ENCODE measurements at regions not wholly inside any gene's neighbourhood (a gene's known extent, or its start where the extent isn't known, plus 50 kb on each side); places are given as distances from the start of the nearest gene placed in this dataset.

GRCh38 chr12:92503029-92503931 lies 199.5 kb upstream of the PLEKHG7 start:
- peaks cover 40% of the 10 kb centered on the region for H3K4me1 ChIP-seq
- no peaks in the 10 kb centered on the region for H3K9me3 ChIP-seq
- no peak overlapping the region for H3K4me3 ChIP-seq
- H3K4me2 ChIP-seq = peak overlapping the region; percentile 59
- TF ChIP-seq EHF (CRISPR knock-in tag; IDR thresholded peaks at IDR 0.05) = no peak
- TF ChIP-seq CEBPB (IDR thresholded peaks at IDR 0.05) = peak in 1 of 2 experiments; percentile 57; a peak in 2 of 4 replicates
- DNase-seq (ENCODE audit: low read depth in 1 of 2, low spot score in 1 of 2) (no peak), FAIRE-seq (no peak), ATAC-seq (peak in 1 of 2 experiments; percentile 53; a peak in 3 of 6 replicates)
- peak overlapping the region; percentile 36 to 65; a peak in 5 of 6 replicates for H3K27ac ChIP-seq
- WGBS (ENCODE audit: missing lambda C conversion rate) = 58% methylated on average over 12 of the region's 12 CpGs
- ChIA-PET POLR2A (interaction anchor here (1.3 kb wide), 1 partner anchor 357 kb away, joined by 5 read pairs; the partner anchor contains the start of gene BTG1), CTCF (interaction anchor here (0.6 to 4.3 kb wide), 9 partner anchors 9 to 334 kb away, joined by 3 to 15 read pairs (median 3); no protein-coding TSS in a partner anchor)

DNA sequence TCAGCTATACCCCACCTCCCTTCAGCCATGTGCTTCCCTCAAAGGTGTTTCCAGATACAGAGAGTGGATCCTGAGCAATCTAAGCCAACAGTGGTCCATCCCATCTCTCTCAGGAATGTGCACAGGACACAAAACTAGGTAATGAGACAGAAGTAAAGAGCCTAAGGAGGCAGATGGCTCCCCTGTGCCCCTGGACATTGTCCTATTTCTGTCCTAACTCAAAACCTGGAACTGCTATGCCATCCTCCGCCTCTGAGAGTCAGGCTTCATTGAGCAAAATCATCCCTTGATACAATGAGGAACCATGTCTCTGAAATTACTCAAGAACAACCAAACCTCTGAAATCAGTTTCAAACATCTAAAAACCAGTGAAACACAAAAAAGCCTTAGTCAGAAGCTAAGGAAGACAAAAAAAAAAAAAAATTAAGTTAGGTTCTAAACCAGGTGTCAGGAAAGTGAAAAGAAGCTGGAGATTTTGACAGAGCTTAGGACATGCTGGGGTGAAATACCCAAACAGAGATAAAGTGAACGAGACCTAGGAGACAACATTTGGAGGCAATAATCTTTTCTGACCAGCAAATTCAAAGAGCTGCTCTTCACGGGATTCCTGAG lies 200.3 kb upstream of the PLEKHG7 start:
- 84% methylated on average over 3 of the region's 3 CpGs for whole genome bisulfite sequencing (ENCODE audit: missing lambda C conversion rate)
- Histone ChIP-seq H3K4me1 (peaks cover 40% of the 10 kb centered on the region), H3K27ac (peak overlapping the region in 1 of 2 experiments; percentile 65; a peak in 3 of 6 replicates), H3K4me2 (no peak overlapping the region), H3K4me3 (no peak overlapping the region), H3K9me3 (no peaks in the 10 kb centered on the region)
- ChIA-PET POLR2A (no interaction called here), CTCF (interaction anchor here (0.6 to 4.3 kb wide), 7 partner anchors 8 to 49 kb away, joined by 3 to 15 read pairs (median 3); no protein-coding TSS in a partner anchor)
- TF ChIP-seq ZNF302 (CRISPR knock-in tag; IDR thresholded peaks at IDR 0.05) (no peak), TFCP2L1 (CRISPR knock-in tag; IDR thresholded peaks at IDR 0.05) (no peak), HEYL (CRISPR knock-in tag; IDR thresholded peaks at IDR 0.05) (no peak), RAD21 (conservative IDR thresholded peaks at IDR 0.05 in 1 of 2, IDR thresholded peaks at IDR 0.05 in 1 of 2) (0 out of 5 replicates have a peak, but pooled peaks of 1 of the 2 experiments have one; percentile 22), PHF8 (IDR thresholded peaks at IDR 0.05; ENCODE audit: borderline replicate concordance, low read depth) (no peak), EHMT2 (IDR thresholded peaks at IDR 0.05; ENCODE audit: low read depth) (no peak)
- DNase-seq (ENCODE audit: low read depth in 1 of 2, low spot score in 1 of 2) (peak in 1 of 2 experiments; percentile 35), ATAC-seq (peak; percentile 73 to 77; a peak in 5 of 6 replicates), FAIRE-seq (no peak)

- no peaks in the 10 kb centered on the region for H3K4me1 ChIP-seq
- H3K27ac ChIP-seq = no peak overlapping the region
- ChIA-PET CTCF (no interaction called here), POLR2A (no interaction called here)
- DNase-seq (ENCODE audit: low read depth in 1 of 2, low spot score in 1 of 2) (no peak), FAIRE-seq (no peak), ATAC-seq (no peak)
- 23% methylated on average over 1 of the region's 1 CpG for WGBS (ENCODE audit: missing lambda C conversion rate)
- no peak overlapping the region for H3K4me3 ChIP-seq
- TF ChIP-seq, protein P1, sequence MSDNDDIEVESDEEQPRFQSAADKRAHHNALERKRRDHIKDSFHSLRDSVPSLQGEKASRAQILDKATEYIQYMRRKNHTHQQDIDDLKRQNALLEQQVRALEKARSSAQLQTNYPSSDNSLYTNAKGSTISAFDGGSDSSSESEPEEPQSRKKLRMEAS (IDR thresholded peaks at IDR 0.05) = no peak
- TF ChIP-seq MYC (IDR thresholded peaks at IDR 0.05; ENCODE audit: borderline replicate concordance, low read length) = no peak
- TF ChIP-seq ESRRA (IDR thresholded peaks at IDR 0.05; ENCODE audit: borderline replicate concordance, low read length) = no peak
- no peak for TF ChIP-seq NFE2L2 (conservative IDR thresholded peaks at IDR 0.05; ENCODE audit: low read length)
- TF ChIP-seq POLR2A (IDR thresholded peaks at IDR 0.05; ENCODE audit: low read length) = no peak
- TF ChIP-seq CBX2 (IDR thresholded peaks at IDR 0.05; ENCODE audit: borderline replicate concordance, low read depth) = no peak
- no peaks in the 10 kb centered on the region; the same call in 2 of the 3 replicates for H3K9me3 ChIP-seq
- no peak overlapping the region for H3K4me2 ChIP-seq
Measured at GRCh38 chr12:92496790-92497189, 206.0 kb upstream of the PLEKHG7 start.

DNA sequence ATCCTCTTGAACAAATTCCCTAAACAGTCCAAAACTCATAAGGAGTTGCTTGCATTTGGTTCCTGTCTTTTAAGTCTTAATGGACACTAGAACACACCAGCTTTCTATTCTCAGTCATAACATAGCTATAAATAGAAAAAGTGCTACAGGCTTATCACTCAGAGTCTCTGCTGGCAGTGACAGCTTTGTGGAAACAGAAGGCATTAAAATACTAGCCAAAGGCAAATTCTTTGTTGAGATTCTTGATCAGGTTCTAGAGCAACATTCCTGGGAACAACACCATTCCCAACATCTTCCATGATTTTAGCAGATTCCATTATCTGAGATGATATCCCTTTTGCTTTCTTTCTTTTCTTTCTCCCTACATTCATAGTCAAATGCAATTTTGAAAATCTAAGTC lies 207.7 kb upstream of the PLEKHG7 start:
- DNase-seq (ENCODE audit: low read depth in 1 of 2, low spot score in 1 of 2) (no peak), ATAC-seq (no peak), FAIRE-seq (no peak)
- Histone ChIP-seq H3K27ac (no peak overlapping the region), H3K4me3 (no peak overlapping the region), H3K4me2 (no peak overlapping the region), H3K9me3 (peaks cover 2% of the 10 kb centered on the region; the same call in 1 of the 3 replicates), H3K4me1 (no peaks in the 10 kb centered on the region)
- ChIA-PET POLR2A (interaction anchor here (2.0 kb wide), 1 partner anchor 349 kb away, joined by 5 read pairs; the partner anchor contains the start of gene BTG1), CTCF (interaction anchor here (0.6 to 2.9 kb wide), 3 partner anchors 9 to 47 kb away, joined by 3 to 15 read pairs (median 9); no protein-coding TSS in a partner anchor)
- TF ChIP-seq SREBF2 (IDR thresholded peaks at IDR 0.05) (no peak), PHF8 (IDR thresholded peaks at IDR 0.05; ENCODE audit: borderline replicate concordance, low read depth) (no peak), FOSL2 (IDR thresholded peaks at IDR 0.05) (no peak), FOSL2 (CRISPR knock-in tag; IDR thresholded peaks at IDR 0.05) (no peak), JUN (IDR thresholded peaks at IDR 0.05) (no peak), TP53 (CRISPR knock-in tag; IDR thresholded peaks at IDR 0.05) (no peak), HOXB5 (CRISPR knock-in tag; IDR thresholded peaks at IDR 0.05) (no peak), ATOH8 (CRISPR knock-in tag; IDR thresholded peaks at IDR 0.05; ENCODE audit: low read depth) (no peak), CBX2 (IDR thresholded peaks at IDR 0.05; ENCODE audit: borderline replicate concordance, low read depth) (no peak), ZSCAN20 (CRISPR knock-in tag; IDR thresholded peaks at IDR 0.05) (no peak), ZFP36 (IDR thresholded peaks at IDR 0.05; ENCODE audit: borderline replicate concordance, partially characterized antibody) (no peak), HOXA7 (CRISPR knock-in tag; IDR thresholded peaks at IDR 0.05) (no peak), CTCF (IDR thresholded peaks at IDR 0.05) (no peak), CHD4 (IDR thresholded peaks at IDR 0.05; ENCODE audit: borderline replicate concordance) (no peak)
- TF ChIP-seq, protein P1 (IDR thresholded peaks at IDR 0.05) = no peak

Measured in A549 (cell line).